Mammary epithelial cell (primary cell): ENCODE measurements at regions not wholly inside any gene's neighbourhood (a gene's known extent, or its start where the extent isn't known, plus 50 kb on each side); places are given as distances from the start of the nearest gene placed in this dataset.

Experiments used
- EZH2 ChIP-seq: IDR thresholded peaks from 2 replicates; pipeline ENCODE4 v1.6.1; 2012; ENCODE audit warnings: low read length, inconsistent platforms, borderline replicate concordance
- TF ChIP-seq, protein P1 (sequence below), 2 donors: IDR thresholded peaks in 1 of 2; conservative IDR thresholded peaks in 1 of 2; 2 replicates each; pipeline ENCODE4 v1.5.1; 2011 to 2012; ENCODE audit warnings: inconsistent platforms in 2 of 2, low read length in 2 of 2, mild to moderate bottlenecking in 2 of 2, control low read depth in 1 of 2, low read depth in 1 of 2; ENCODE audit not compliant: insufficient read depth in 1 of 2; ENCODE audit errors: extremely low read depth in 1 of 2

DNA sequence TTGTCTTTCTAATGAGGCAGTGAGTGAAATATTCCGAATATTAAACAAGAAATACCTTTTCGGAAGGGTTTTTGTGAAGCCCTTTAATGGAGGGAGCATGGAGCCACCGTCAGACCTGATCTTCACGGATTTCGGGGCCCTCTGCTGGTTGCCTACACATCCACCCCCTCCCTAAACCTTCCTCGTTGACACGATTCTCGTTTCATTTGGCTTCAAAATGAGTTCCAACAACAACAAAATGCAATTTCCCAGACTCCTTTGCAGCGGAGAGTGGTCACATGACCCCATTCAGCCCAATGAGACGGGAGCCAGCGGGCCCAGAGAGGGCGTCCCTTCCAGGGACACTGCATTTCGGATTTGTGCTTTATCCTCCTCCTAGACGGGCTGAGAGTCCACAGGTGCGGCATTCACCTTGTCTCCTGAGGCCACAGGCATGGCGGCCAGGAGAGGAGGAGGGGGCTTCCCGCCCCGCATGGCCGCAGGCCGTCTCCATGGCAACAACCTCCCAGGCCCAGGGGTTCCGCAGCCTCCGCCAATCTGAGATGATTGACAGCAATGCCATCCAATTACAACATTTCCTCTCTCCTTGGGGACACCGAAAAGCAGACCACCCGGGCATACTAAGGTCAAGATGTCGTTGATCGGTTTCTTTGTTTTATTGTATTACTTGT is 259.8 kb downstream of the C16orf95 start:
- TF ChIP-seq, protein P1, sequence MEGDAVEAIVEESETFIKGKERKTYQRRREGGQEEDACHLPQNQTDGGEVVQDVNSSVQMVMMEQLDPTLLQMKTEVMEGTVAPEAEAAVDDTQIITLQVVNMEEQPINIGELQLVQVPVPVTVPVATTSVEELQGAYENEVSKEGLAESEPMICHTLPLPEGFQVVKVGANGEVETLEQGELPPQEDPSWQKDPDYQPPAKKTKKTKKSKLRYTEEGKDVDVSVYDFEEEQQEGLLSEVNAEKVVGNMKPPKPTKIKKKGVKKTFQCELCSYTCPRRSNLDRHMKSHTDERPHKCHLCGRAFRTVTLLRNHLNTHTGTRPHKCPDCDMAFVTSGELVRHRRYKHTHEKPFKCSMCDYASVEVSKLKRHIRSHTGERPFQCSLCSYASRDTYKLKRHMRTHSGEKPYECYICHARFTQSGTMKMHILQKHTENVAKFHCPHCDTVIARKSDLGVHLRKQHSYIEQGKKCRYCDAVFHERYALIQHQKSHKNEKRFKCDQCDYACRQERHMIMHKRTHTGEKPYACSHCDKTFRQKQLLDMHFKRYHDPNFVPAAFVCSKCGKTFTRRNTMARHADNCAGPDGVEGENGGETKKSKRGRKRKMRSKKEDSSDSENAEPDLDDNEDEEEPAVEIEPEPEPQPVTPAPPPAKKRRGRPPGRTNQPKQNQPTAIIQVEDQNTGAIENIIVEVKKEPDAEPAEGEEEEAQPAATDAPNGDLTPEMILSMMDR (conservative IDR thresholded peaks at IDR 0.05 in 1 of 2, IDR thresholded peaks at IDR 0.05 in 1 of 2; ENCODE audit: extremely low read depth in 1 of 2, insufficient read depth in 1 of 2, low read depth in 1 of 2, low read length in 2 of 2) = peak in 1 of 2 donors; percentile 27
- no peak for TF ChIP-seq EZH2
